Calu3 (cell line): ENCODE measurements at regions not wholly inside any gene's neighbourhood (a gene's known extent, or its start where the extent isn't known, plus 50 kb on each side); places are given as distances from the start of the nearest gene placed in this dataset.

Experiments
- BruUV-seq: library from RNA; stranded (reverse); fragments of 400-500 nt; replicated peaks from 2 replicates; lab custom pipeline; 2021; lab: Mats Ljungman, UMichigan
- CTCF ChIA-PET: fragments of 300-600 bp; sonication (Branson Sonifier 250); formaldehyde crosslinking; loops from one replicate; lab custom pipeline; 2022; ENCODE audit warnings: antibody characterized with exemption; lab: Charles Lee
- DNase-seq: peaks from one replicate; pipeline ENCODE4 v3.0.0; 2022
- H3K27ac Mint-ChIP-seq: one replicate; pipeline ENCODE4 v1.8.0; 2022; ENCODE audit warnings: mixed read lengths; ENCODE audit not compliant: unreplicated experiment
- H3K27me3 Mint-ChIP-seq: one replicate; pipeline ENCODE4 v1.8.0; 2022; ENCODE audit warnings: mixed read lengths; ENCODE audit not compliant: unreplicated experiment
- H3K36me3 Mint-ChIP-seq: one replicate; pipeline ENCODE4 v1.8.0; 2022; ENCODE audit warnings: mild to moderate bottlenecking, moderate library complexity, mixed read lengths; ENCODE audit not compliant: insufficient read depth, unreplicated experiment
- H3K4me1 Mint-ChIP-seq: one replicate; pipeline ENCODE4 v1.8.0; 2022; ENCODE audit warnings: mild to moderate bottlenecking, low read depth, mixed read lengths; ENCODE audit not compliant: unreplicated experiment
- H3K4me3 Mint-ChIP-seq: one replicate; pipeline ENCODE4 v1.8.0; 2022; ENCODE audit warnings: mild to moderate bottlenecking, low read depth, moderate library complexity, mixed read lengths; ENCODE audit not compliant: unreplicated experiment
- H3K9me3 Mint-ChIP-seq: one replicate; pipeline ENCODE4 v1.8.0; 2022; ENCODE audit warnings: low read depth, mixed read lengths; ENCODE audit not compliant: unreplicated experiment
- intact Hi-C: fragments of 100-400 bp; cut with micrococcal nuclease; formaldehyde crosslinking; loops from one replicate; pipeline ENCODE4 v1.10.0; 2022; ENCODE audit not compliant: unreplicated experiment
- TF ChIP-seq, protein P1 (sequence below): fragments of 200-600 bp; IDR thresholded peaks from one replicate; pipeline ENCODE4 v1.8.0; 2022; ENCODE audit warnings: antibody characterized with exemption; ENCODE audit not compliant: unreplicated experiment

DNA sequence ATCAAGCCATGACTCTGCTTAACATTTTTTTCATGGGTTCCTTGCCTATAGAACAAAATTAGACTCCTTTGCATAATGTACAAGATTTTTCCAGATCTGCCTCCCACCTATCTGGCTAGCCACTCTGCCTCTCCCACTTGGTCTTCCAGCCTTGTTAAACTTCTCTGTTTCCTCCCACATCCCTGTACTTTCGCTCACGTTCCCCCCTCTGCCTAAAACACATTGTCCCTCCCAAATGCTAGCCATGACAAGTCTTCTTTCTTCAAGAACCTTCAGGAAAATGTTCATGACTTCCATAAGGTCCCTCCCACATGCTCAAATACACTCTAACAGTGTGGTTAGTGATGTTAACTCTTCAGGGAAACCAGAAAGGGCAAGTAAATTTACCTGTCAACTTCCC, 214.6 kb downstream of the ADGRA3 start:
- DNase-seq: no peak
- intact Hi-C loops: no loop called here
- Mint-ChIP-seq H3K27me3 (no peaks in the 10 kb centered on the region), H3K9me3 (peaks cover 8% of the 10 kb centered on the region), H3K36me3 (no peaks in the 10 kb centered on the region), H3K27ac (no peak overlapping the region), H3K4me1 (no peaks in the 10 kb centered on the region), H3K4me3 (no peak overlapping the region)
- TF ChIP-seq, protein P1, sequence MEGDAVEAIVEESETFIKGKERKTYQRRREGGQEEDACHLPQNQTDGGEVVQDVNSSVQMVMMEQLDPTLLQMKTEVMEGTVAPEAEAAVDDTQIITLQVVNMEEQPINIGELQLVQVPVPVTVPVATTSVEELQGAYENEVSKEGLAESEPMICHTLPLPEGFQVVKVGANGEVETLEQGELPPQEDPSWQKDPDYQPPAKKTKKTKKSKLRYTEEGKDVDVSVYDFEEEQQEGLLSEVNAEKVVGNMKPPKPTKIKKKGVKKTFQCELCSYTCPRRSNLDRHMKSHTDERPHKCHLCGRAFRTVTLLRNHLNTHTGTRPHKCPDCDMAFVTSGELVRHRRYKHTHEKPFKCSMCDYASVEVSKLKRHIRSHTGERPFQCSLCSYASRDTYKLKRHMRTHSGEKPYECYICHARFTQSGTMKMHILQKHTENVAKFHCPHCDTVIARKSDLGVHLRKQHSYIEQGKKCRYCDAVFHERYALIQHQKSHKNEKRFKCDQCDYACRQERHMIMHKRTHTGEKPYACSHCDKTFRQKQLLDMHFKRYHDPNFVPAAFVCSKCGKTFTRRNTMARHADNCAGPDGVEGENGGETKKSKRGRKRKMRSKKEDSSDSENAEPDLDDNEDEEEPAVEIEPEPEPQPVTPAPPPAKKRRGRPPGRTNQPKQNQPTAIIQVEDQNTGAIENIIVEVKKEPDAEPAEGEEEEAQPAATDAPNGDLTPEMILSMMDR: no peak
- BruUV-seq: no TSS peak
- CTCF ChIA-PET: no interaction called here

DNA sequence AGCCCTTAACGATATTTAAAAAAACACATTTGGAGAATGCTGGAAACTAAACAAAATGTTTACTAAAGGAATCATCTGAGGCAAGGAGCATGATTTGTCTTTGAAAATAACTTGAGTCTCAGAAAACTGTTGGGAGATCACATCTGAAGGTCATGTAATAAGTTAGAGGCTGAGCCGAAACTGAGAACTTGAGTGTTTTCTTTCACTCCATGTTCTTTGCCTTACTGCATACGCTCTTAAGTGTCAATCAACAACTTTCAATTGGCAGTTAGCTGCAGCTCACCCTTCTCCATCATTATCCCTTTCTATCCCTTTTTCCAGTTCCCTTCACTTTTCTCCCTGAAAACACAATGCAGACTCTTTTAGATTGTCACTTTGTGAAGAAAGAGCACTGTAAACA, 216.2 kb downstream of the ADGRA3 start:
- no peak overlapping the region for H3K4me3 Mint-ChIP-seq
- H3K9me3 Mint-ChIP-seq: peaks cover 5% of the 10 kb centered on the region
- no peaks in the 10 kb centered on the region for H3K27me3 Mint-ChIP-seq
- H3K4me1 Mint-ChIP-seq: no peaks in the 10 kb centered on the region
- intact Hi-C loops: no loop called here
- no peaks in the 10 kb centered on the region for H3K36me3 Mint-ChIP-seq
- BruUV-seq: no TSS peak
- TF ChIP-seq, protein P1: no peak
- H3K27ac Mint-ChIP-seq: no peak overlapping the region
- no peak for DNase-seq
- CTCF ChIA-PET: no interaction called here

DNA sequence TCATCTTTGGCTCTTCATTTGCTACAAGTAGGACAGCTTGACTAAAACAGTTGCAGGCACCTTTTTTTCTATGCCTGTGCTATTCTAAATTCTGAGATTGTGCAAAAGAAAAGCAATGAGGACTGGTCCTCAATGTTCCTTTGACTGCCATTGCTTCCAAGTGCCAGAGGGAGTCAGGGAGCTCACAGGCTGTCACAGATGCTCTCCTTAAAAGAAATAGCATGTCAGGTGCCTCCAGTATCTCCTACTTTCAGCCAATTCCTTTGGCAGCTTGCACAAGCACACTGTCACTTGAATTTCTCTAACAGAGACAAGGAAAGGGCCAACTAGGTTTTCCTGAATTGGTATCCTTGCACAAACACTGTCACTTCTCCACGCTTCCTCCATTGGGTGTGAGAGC, 228.2 kb downstream of the ADGRA3 start:
- H3K27me3 Mint-ChIP-seq: no peaks in the 10 kb centered on the region
- no TSS peak for BruUV-seq
- H3K9me3 Mint-ChIP-seq: peaks cover 3% of the 10 kb centered on the region
- H3K4me3 Mint-ChIP-seq: no peak overlapping the region
- H3K4me1 Mint-ChIP-seq: no peaks in the 10 kb centered on the region
- no peaks in the 10 kb centered on the region for H3K36me3 Mint-ChIP-seq
- no peak for DNase-seq
- TF ChIP-seq, protein P1: no peak
- CTCF ChIA-PET: interaction anchor here (0.7 kb wide), 1 partner anchor 696 kb away, joined by 3 read pairs; no protein-coding TSS in a partner anchor
- H3K27ac Mint-ChIP-seq: no peak overlapping the region
- intact Hi-C loops: no loop called here

DNA sequence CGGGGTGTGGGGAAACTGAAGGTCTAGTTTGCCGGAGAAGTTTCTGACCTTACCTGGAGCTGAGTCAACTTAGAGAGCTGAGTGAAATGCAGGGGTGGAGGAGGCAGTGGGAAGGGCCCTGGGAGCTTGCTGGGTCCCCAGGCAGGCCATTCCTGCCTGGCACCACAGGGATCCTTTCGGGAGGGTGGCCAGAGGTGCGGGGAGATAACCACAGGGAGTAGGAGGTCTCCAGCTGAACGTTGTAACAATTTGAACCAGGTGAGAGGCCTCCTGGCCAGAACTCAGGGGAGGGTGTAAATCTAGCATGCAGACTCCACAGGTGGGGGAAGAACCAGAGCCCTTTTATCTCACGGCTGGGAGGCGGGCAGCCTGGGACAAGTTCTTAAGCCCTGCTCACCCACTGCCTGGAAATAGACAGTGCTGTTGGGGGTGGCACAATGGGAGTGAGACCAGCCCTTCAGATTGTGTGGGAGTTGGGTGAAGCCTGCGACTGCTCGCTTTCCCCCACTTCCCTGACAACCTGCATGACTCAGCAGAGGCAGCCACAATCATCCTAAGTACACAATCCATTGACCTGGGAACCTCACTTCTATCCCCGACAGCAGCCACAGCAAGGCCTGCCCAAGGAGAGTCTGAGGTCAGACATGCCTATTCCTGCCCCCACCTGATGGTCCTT, 247.4 kb downstream of the ADGRA3 start:
- peaks cover 2% of the 10 kb centered on the region for H3K9me3 Mint-ChIP-seq
- CTCF ChIA-PET: no interaction called here
- H3K27ac Mint-ChIP-seq: no peak overlapping the region
- TF ChIP-seq, protein P1: no peak
- no peaks in the 10 kb centered on the region for H3K36me3 Mint-ChIP-seq
- no TSS peak for BruUV-seq
- H3K27me3 Mint-ChIP-seq: no peaks in the 10 kb centered on the region
- intact Hi-C loops: no loop called here
- no peak for DNase-seq
- H3K4me1 Mint-ChIP-seq: no peaks in the 10 kb centered on the region
- no peak overlapping the region for H3K4me3 Mint-ChIP-seq
